CD14-positive monocyte (primary cell): ENCODE measurements at regions not wholly inside any gene's neighbourhood (a gene's known extent, or its start where the extent isn't known, plus 50 kb on each side); places are given as distances from the start of the nearest gene placed in this dataset.

Experiments used
- DNase-seq, 3 donors: peaks; one replicate each; pipeline ENCODE4 v3.0.0-alpha.2; 2011 to 2022
- H2AFZ ChIP-seq: 2 replicates; pipeline ENCODE4 v1.6.0; 2012; ENCODE audit warnings: mild to moderate bottlenecking, low read depth, low read length, inconsistent platforms; ENCODE audit not compliant: insufficient read depth, poor library complexity, severe bottlenecking
- H3K27ac ChIP-seq, 2 donors: 1 replicate in 1 of 2; 2 replicates in 1 of 2; pipeline ENCODE4 v1.5.1; 2012 to 2013; ENCODE audit warnings: low read length in 2 of 2, control low read depth in 1 of 2, inconsistent platforms in 1 of 2, low read depth in 1 of 2, mild to moderate bottlenecking in 1 of 2
- H3K27me3 ChIP-seq, 2 donors: one replicate each; pipeline versions ENCODE4 v1.6.0 to v1.6.1; 2011 to 2013; ENCODE audit warnings: low read length in 2 of 2; ENCODE audit not compliant: control insufficient read depth in 2 of 2, insufficient read depth in 2 of 2
- H3K36me3 ChIP-seq, 2 donors: replicated peaks in 1 of 2; 1 replicate in 1 of 2; 2 replicates in 1 of 2; pipeline versions ENCODE4 v1.5.1 to v1.6.1; 2012 to 2013; ENCODE audit warnings: low read length in 2 of 2, control low read depth in 1 of 2, inconsistent platforms in 1 of 2, mild to moderate bottlenecking in 1 of 2; ENCODE audit not compliant: insufficient read depth in 2 of 2, control insufficient read depth in 1 of 2
- H3K4me1 ChIP-seq, 2 donors: 1 replicate in 1 of 2; 2 replicates in 1 of 2; pipeline versions ENCODE4 v1.5.1 to v1.6.1; 2012 to 2013; ENCODE audit warnings: low read length in 2 of 2, control low read depth in 1 of 2, inconsistent platforms in 1 of 2, mild to moderate bottlenecking in 1 of 2, moderate library complexity in 1 of 2; ENCODE audit not compliant: insufficient read depth in 2 of 2, control insufficient read depth in 1 of 2
- H3K4me2 ChIP-seq: replicated peaks from 2 replicates; pipeline ENCODE3; 2012; ENCODE audit warnings: low read length, moderate library complexity, mild to moderate bottlenecking; ENCODE audit not compliant: poor library complexity, severe bottlenecking; ENCODE audit errors: extremely low read depth
- H3K4me3 ChIP-seq, 3 experiments: fragments of 200-600 bp in 1 of 3; sonication (generic) in 1 of 3; replicated peaks in 1 of 3; 1 replicate in 2 of 3; 2 replicates in 1 of 3; pipeline ENCODE4 v1.5.1; 2011 to 2013; ENCODE audit warnings: low read length in 3 of 3, mild to moderate bottlenecking in 3 of 3, control low read depth in 2 of 3, low read depth in 2 of 3, inconsistent platforms in 1 of 3, moderate library complexity in 1 of 3
- H3K79me2 ChIP-seq: 2 replicates; pipeline ENCODE4 v1.6.0; 2012; ENCODE audit warnings: mild to moderate bottlenecking, control low read depth, inconsistent platforms, low read length, moderate library complexity; ENCODE audit not compliant: insufficient read depth
- H3K9ac ChIP-seq: 2 replicates; pipeline ENCODE4 v1.6.0; 2017; ENCODE audit warnings: low read length, mild to moderate bottlenecking; ENCODE audit not compliant: insufficient read depth, poor library complexity, severe bottlenecking
- H3K9me3 ChIP-seq, 2 donors: replicated peaks in 1 of 2; 1 replicate in 1 of 2; 2 replicates in 1 of 2; pipeline versions ENCODE4 v1.5.1 to v1.6.1; 2012 to 2013; ENCODE audit warnings: low read length in 2 of 2, control low read depth in 1 of 2; ENCODE audit not compliant: control insufficient read depth in 1 of 2, insufficient read depth in 1 of 2
- H4K20me1 ChIP-seq: 2 replicates; pipeline ENCODE4 v1.6.0; 2012; ENCODE audit warnings: mild to moderate bottlenecking, low read length, control low read depth, moderate library complexity; ENCODE audit not compliant: insufficient read depth
- H3K27ac Mint-ChIP-seq, 7 donors: one replicate each; pipeline ENCODE4 v1.8.0; 2020; ENCODE audit warnings: mild to moderate bottlenecking in 7 of 7, mixed read lengths in 7 of 7, moderate library complexity in 6 of 7, inconsistent platforms in 2 of 7
- H3K27me3 Mint-ChIP-seq, 3 donors: one replicate each; pipeline ENCODE4 v1.8.0; 2021 to 2022; ENCODE audit warnings: low read depth in 3 of 3, mild to moderate bottlenecking in 3 of 3, mixed read lengths in 3 of 3, moderate library complexity in 3 of 3, inconsistent platforms in 1 of 3
- H3K36me3 Mint-ChIP-seq, 2 donors: one replicate each; pipeline ENCODE4 v1.8.0; 2020; ENCODE audit warnings: mixed read lengths in 2 of 2, inconsistent platforms in 1 of 2, mild to moderate bottlenecking in 1 of 2
- H3K4me1 Mint-ChIP-seq: one replicate; pipeline ENCODE4 v1.8.0; 2020; ENCODE audit warnings: mild to moderate bottlenecking, mixed read lengths
- H3K4me3 Mint-ChIP-seq, 2 donors: one replicate each; pipeline ENCODE4 v1.8.0; 2020; ENCODE audit warnings: mild to moderate bottlenecking in 2 of 2, mixed read lengths in 2 of 2, moderate library complexity in 1 of 2
- H3K9me3 Mint-ChIP-seq, 7 donors: one replicate each; pipeline ENCODE4 v1.8.0; 2020 to 2022; ENCODE audit warnings: mixed read lengths in 7 of 7, mild to moderate bottlenecking in 6 of 7, moderate library complexity in 6 of 7, inconsistent platforms in 2 of 7
- WGBS: methylation state at CpG from one replicate; pipeline ENCODE4 v1.1.5; 2013; ENCODE audit warnings: missing lambda C conversion rate; ENCODE audit not compliant: insufficient coverage; 5-methylcytosine and 5-hydroxymethylcytosine counted together
- intact Hi-C, 2 donors: fragments of 100-400 bp; cut with micrococcal nuclease; formaldehyde crosslinking; loops; one replicate each; pipeline versions ENCODE4 v1.15.0 to v1.15.1; 2023
- TF ChIP-seq, protein P1 (sequence below): fragments of 200-600 bp; IDR thresholded peaks from one replicate; pipeline ENCODE4 v1.8.0; 2022; ENCODE audit warnings: antibody characterized with exemption, mild to moderate bottlenecking

DNA sequence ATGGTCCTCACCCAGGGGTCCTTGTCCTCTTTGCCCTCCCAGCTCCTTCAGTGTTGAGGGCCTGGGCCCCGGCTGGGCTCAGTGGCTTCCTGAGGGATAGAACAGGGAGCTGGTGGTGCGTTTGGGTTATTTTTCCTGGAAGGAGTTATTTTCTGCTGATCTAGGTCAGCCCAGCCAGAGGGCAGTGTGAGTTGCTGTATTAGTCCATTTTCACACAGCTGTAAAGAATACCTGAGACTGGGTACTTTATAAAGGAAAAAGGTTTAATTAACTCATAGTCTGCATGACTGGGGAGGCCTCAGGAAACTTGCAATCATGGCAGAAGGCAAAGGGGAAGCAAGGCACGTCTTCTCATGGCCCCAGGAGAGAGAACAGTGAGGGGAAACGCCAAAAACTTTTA lies 122.4 kb upstream of the PCBD1 start:
- WGBS: 100% methylated on average over 1 of the region's 4 CpGs
- peaks cover 4% of the 10 kb centered on the region for H3K4me1 Mint-ChIP-seq
- Histone ChIP-seq H3K4me3 (no peak overlapping the region), H3K9ac (no peak overlapping the region), H3K79me2 (no peaks in the 10 kb centered on the region), H3K27me3 (no peaks in the 10 kb centered on the region), H3K9me3 (no peaks in the 10 kb centered on the region), H4K20me1 (no peaks in the 10 kb centered on the region), H2AFZ (no peak overlapping the region), H3K4me2 (no peak overlapping the region), H3K27ac (no peak overlapping the region), H3K4me1 (peaks cover 0 to 4% of the 10 kb centered on the region in 2 donors), H3K36me3 (no peaks in the 10 kb centered on the region)
- H3K27me3 Mint-ChIP-seq: peaks cover 0 to 6% (median 1%) of the 10 kb centered on the region in 3 donors
- no peaks in the 10 kb centered on the region for H3K9me3 Mint-ChIP-seq
- H3K36me3 Mint-ChIP-seq: no peaks in the 10 kb centered on the region
- no peak for DNase-seq
- no peak overlapping the region for H3K27ac Mint-ChIP-seq
- intact Hi-C loops: no loop called here
- no peak overlapping the region for H3K4me3 Mint-ChIP-seq
- TF ChIP-seq, protein P1, sequence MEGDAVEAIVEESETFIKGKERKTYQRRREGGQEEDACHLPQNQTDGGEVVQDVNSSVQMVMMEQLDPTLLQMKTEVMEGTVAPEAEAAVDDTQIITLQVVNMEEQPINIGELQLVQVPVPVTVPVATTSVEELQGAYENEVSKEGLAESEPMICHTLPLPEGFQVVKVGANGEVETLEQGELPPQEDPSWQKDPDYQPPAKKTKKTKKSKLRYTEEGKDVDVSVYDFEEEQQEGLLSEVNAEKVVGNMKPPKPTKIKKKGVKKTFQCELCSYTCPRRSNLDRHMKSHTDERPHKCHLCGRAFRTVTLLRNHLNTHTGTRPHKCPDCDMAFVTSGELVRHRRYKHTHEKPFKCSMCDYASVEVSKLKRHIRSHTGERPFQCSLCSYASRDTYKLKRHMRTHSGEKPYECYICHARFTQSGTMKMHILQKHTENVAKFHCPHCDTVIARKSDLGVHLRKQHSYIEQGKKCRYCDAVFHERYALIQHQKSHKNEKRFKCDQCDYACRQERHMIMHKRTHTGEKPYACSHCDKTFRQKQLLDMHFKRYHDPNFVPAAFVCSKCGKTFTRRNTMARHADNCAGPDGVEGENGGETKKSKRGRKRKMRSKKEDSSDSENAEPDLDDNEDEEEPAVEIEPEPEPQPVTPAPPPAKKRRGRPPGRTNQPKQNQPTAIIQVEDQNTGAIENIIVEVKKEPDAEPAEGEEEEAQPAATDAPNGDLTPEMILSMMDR: no peak

- Histone ChIP-seq H3K36me3 (no peaks in the 10 kb centered on the region), H3K27me3 (no peaks in the 10 kb centered on the region), H3K4me1 (peaks cover 0 to 6% of the 10 kb centered on the region in 2 donors), H3K4me3 (no peak overlapping the region), H3K4me2 (no peak overlapping the region), H3K79me2 (no peaks in the 10 kb centered on the region), H3K9ac (no peak overlapping the region), H3K9me3 (no peaks in the 10 kb centered on the region), H2AFZ (no peak overlapping the region), H3K27ac (no peak overlapping the region), H4K20me1 (no peaks in the 10 kb centered on the region)
- Mint-ChIP-seq H3K4me1 (peaks cover 5% of the 10 kb centered on the region), H3K9me3 (no peaks in the 10 kb centered on the region), H3K36me3 (no peaks in the 10 kb centered on the region), H3K27ac (no peak overlapping the region), H3K4me3 (no peak overlapping the region), H3K27me3 (peaks cover 0 to 10% (median 1%) of the 10 kb centered on the region in 3 donors)
- WGBS: 100% methylated on average over 2 of the region's 3 CpGs
- intact Hi-C loops: no loop called here
- no peak for DNase-seq
- TF ChIP-seq, protein P1: no peak
Observed at GRCh38 chr10:71011141-71011540, 122.8 kb upstream of the PCBD1 start.
